ENCODE measurements at regions not wholly inside any gene's neighbourhood (a gene's known extent, or its start where the extent isn't known, plus 50 kb on each side); places are given as distances from the start of the nearest gene placed in this dataset.

- TF ChIP-seq ZBTB17 (tag by site-specific recombination; IDR thresholded peaks at IDR 0.05) (no peak), ZNF266 (tag by site-specific recombination; IDR thresholded peaks at IDR 0.05; ENCODE audit: low read depth) (no peak), CTCF (tag by site-specific recombination; IDR thresholded peaks at IDR 0.05) (no peak), YY1 (tag by site-specific recombination; IDR thresholded peaks at IDR 0.05) (no peak), ZNF324 (tag by site-specific recombination; IDR thresholded peaks at IDR 0.05) (no peak)
- TF ChIP-seq, protein P1, sequence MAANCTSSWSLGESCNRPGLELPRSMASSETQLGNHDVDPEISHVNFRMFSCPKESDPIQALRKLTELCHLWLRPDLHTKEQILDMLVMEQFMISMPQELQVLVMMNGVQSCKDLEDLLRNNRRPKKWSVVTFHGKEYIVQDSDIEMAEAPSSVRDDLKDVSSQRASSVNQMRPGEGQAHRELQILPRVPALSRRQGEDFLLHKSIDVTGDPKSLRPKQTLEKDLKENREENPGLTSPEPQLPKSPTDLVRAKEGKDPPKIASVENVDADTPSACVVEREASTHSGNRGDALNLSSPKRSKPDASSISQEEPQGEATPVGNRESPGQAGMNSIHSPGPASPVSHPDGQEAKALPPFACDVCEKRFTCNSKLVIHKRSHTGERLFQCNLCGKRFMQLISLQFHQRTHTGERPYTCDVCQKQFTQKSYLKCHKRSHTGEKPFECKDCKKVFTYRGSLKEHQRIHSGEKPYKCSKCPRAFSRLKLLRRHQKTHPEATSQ (tag by site-specific recombination; IDR thresholded peaks at IDR 0.05) = no peak
- TF ChIP-seq, protein P2, sequence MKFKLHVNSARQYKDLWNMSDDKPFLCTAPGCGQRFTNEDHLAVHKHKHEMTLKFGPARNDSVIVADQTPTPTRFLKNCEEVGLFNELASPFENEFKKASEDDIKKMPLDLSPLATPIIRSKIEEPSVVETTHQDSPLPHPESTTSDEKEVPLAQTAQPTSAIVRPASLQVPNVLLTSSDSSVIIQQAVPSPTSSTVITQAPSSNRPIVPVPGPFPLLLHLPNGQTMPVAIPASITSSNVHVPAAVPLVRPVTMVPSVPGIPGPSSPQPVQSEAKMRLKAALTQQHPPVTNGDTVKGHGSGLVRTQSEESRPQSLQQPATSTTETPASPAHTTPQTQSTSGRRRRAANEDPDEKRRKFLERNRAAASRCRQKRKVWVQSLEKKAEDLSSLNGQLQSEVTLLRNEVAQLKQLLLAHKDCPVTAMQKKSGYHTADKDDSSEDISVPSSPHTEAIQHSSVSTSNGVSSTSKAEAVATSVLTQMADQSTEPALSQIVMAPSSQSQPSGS (tag by site-specific recombination; IDR thresholded peaks at IDR 0.05; ENCODE audit: low read depth) = no peak
Measured at GRCh38 chrX:122816288-122816687, 367.8 kb upstream of the GRIA3 start.
